ENCODE measurements at regions not wholly inside any gene's neighbourhood (a gene's known extent, or its start where the extent isn't known, plus 50 kb on each side); places are given as distances from the start of the nearest gene placed in this dataset.

- no peaks in the 10 kb centered on the region for H3K36me3 Mint-ChIP-seq (ENCODE audit: low read depth)
- Histone ChIP-seq H3K27me3 (ENCODE audit: insufficient read depth) (no peaks in the 10 kb centered on the region), H3K4me1 (ENCODE audit: insufficient read depth) (no peaks in the 10 kb centered on the region), H3K79me2 (replicated peaks; ENCODE audit: insufficient read depth) (no peaks in the 10 kb centered on the region), H3F3A (replicated peaks; ENCODE audit: low read depth) (no peaks in the 10 kb centered on the region), H2AFZ (no peak overlapping the region), H3K4me3 (no peak overlapping the region), H3K36me3 (ENCODE audit: insufficient read depth) (no peaks in the 10 kb centered on the region), H4K20me1 (replicated peaks; ENCODE audit: insufficient read depth) (no peaks in the 10 kb centered on the region), H3K4me2 (no peak overlapping the region), H3K27ac (ENCODE audit: low read depth) (no peak overlapping the region), H3K9me2 (ENCODE audit: insufficient read depth) (peaks cover 2% of the 10 kb centered on the region; the same call in 1 of the 2 replicates)
- H3K27me3 Mint-ChIP-seq (ENCODE audit: insufficient read depth, low read depth, poor library complexity) = no peaks in the 10 kb centered on the region
- ATAC-seq = no peak
- no peaks in the 10 kb centered on the region; the same call in 2 of the 3 replicates for H3K9me3 Mint-ChIP-seq
- H3K4me3 Mint-ChIP-seq = no peak overlapping the region
- TF ChIP-seq, protein P1, sequence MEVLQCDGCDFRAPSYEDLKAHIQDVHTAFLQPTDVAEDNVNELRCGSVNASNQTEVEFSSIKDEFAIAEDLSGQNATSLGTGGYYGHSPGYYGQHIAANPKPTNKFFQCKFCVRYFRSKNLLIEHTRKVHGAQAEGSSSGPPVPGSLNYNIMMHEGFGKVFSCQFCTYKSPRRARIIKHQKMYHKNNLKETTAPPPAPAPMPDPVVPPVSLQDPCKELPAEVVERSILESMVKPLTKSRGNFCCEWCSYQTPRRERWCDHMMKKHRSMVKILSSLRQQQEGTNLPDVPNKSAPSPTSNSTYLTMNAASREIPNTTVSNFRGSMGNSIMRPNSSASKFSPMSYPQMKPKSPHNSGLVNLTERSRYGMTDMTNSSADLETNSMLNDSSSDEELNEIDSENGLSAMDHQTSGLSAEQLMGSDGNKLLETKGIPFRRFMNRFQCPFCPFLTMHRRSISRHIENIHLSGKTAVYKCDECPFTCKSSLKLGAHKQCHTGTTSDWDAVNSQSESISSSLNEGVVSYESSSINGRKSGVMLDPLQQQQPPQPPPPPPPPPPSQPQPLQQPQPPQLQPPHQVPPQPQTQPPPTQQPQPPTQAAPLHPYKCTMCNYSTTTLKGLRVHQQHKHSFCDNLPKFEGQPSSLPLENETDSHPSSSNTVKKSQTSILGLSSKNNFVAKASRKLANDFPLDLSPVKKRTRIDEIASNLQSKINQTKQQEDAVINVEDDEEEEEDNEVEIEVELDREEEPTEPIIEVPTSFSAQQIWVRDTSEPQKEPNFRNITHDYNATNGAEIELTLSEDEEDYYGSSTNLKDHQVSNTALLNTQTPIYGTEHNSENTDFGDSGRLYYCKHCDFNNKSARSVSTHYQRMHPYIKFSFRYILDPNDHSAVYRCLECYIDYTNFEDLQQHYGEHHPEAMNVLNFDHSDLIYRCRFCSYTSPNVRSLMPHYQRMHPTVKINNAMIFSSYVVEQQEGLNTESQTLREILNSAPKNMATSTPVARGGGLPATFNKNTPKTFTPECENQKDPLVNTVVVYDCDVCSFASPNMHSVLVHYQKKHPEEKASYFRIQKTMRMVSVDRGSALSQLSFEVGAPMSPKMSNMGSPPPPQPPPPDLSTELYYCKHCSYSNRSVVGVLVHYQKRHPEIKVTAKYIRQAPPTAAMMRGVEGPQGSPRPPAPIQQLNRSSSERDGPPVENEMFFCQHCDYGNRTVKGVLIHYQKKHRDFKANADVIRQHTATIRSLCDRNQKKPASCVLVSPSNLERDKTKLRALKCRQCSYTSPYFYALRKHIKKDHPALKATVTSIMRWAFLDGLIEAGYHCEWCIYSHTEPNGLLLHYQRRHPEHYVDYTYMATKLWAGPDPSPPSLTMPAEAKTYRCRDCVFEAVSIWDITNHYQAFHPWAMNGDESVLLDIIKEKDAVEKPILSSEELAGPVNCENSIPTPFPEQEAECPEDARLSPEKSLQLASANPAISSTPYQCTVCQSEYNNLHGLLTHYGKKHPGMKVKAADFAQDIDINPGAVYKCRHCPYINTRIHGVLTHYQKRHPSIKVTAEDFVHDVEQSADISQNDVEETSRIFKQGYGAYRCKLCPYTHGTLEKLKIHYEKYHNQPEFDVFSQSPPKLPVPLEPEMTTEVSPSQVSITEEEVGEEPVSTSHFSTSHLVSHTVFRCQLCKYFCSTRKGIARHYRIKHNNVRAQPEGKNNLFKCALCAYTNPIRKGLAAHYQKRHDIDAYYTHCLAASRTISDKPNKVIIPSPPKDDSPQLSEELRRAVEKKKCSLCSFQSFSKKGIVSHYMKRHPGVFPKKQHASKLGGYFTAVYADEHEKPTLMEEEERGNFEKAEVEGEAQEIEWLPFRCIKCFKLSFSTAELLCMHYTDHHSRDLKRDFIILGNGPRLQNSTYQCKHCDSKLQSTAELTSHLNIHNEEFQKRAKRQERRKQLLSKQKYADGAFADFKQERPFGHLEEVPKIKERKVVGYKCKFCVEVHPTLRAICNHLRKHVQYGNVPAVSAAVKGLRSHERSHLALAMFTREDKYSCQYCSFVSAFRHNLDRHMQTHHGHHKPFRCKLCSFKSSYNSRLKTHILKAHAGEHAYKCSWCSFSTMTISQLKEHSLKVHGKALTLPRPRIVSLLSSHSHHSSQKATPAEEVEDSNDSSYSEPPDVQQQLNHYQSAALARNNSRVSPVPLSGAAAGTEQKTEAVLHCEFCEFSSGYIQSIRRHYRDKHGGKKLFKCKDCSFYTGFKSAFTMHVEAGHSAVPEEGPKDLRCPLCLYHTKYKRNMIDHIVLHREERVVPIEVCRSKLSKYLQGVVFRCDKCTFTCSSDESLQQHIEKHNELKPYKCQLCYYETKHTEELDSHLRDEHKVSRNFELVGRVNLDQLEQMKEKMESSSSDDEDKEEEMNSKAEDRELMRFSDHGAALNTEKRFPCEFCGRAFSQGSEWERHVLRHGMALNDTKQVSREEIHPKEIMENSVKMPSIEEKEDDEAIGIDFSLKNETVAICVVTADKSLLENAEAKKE (CRISPR knock-in tag; IDR thresholded peaks at IDR 0.05) = no peak
- no peak for TF ChIP-seq REST (IDR thresholded peaks at IDR 0.05; ENCODE audit: unreplicated experiment)
- no peak for TF ChIP-seq NANOG (IDR thresholded peaks at IDR 0.05; ENCODE audit: borderline replicate concordance)
- no peak for TF ChIP-seq STAT1 (IDR thresholded peaks at IDR 0.05; ENCODE audit: unreplicated experiment)
- TF ChIP-seq CTCF (conservative IDR thresholded peaks at IDR 0.05; ENCODE audit: low read depth in 2 of 2) = no peak
- no peaks in the 10 kb centered on the region for H3K4me1 Mint-ChIP-seq
- no peak for DNase-seq (ENCODE audit: low spot score)
- H3K27ac Mint-ChIP-seq = no peak overlapping the region
These were observed 238.3 kb upstream of the KLF12 start for GRCh38 chr13:74372511-74372910.
